Lower leg skin (tissue), 4 donors: ENCODE measurements at regions not wholly inside any gene's neighbourhood (a gene's known extent, or its start where the extent isn't known, plus 50 kb on each side); places are given as distances from the start of the nearest gene placed in this dataset.

Experiments
- DNase-seq, 2 donors: peaks; one replicate each; pipeline ENCODE4 v3.0.0-alpha.2; 2019; ENCODE audit warnings: low spot score in 2 of 2
- H3K4me3 ChIP-seq: fragments of 200-600 bp; sonication (generic); 2 replicates; pipeline ENCODE4 v1.5.1; 2017; ENCODE audit warnings: mild to moderate bottlenecking, low read depth; ENCODE audit not compliant: poor library complexity, severe bottlenecking
- POLR2A ChIP-seq, 2 donors: fragments of 450-650 bp; IDR thresholded peaks; one replicate each; pipeline ENCODE4 v1.6.1; 2016 to 2017; ENCODE audit warnings: antibody characterized with exemption in 2 of 2, mild to moderate bottlenecking in 1 of 2, moderate library complexity in 1 of 2
- WGBS, 2 donors: methylation state at CpG; one replicate each; pipeline ENCODE4 v1.1.5; 2018; 5-methylcytosine and 5-hydroxymethylcytosine counted together
- intact Hi-C: fragments of 100-400 bp; cut with DNase I; formaldehyde crosslinking; loops from one replicate; pipeline ENCODE4 v1.15.0; 2023; ENCODE audit warnings: low total_unique reads
- TF ChIP-seq, protein P1 (sequence below), 3 donors: fragments of 450-650 bp; IDR thresholded peaks; one replicate each; pipeline ENCODE4 v1.5.1; 2016; ENCODE audit warnings: antibody characterized with exemption in 3 of 3, mild to moderate bottlenecking in 3 of 3, moderate library complexity in 2 of 3

DNA sequence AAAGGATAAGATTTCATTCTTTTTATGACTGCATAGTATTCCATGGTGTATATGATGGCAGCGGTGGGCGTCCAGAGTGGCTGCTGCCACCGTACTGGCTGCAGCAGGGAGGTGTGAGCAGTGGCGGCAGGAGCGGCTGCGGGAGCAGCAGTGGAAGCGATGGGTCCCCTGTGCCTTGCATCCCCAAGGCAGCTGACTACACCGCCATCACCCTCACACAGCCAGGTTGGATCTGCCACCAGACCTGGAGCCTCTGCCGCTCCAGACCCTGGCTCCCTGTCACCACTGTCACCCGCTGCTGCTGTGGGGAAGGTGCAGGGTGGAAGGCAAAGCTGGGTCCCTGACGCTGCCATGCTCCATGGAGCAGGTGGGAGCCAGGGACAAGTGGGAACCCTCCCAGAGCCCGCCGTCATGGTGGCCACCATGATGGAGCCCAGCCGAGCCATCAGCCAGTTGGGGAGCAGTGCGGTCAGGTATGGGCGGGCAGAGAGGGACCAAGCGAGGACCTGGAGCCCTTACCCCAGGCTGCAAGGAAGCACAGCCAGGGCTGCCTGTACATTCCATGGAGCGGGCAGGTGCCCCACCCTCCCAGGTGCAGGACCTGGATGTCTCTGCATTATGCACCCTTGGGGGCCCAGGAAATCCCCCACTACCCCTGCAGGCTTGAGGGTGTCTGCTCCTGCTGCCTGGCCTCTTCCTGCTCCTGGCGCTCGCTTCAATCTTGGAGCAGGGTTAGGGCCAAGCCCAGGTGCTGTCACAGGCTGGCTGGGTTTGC is 226.1 kb downstream of the OTOR start:
- 92 to 97% methylated on average over 19 of the region's 20 CpGs for WGBS, 2 donors
- intact Hi-C loops: no loop called here
- DNase-seq: no peak

DNA sequence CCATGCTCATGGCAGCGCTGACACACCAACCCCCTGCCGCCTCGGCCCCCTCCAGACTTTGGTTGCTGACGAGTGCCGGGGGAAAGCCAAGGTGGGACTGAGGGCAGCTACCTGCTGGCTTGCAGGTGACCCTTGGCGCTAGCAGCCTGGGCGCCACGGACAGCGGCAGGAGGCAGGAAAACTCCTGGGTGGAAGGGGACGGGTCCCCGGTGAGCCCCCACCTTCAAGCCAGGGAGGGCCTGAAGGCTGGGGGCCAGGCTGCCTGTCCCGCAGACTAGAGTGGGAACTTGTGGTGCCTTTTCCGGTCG is 226.7 kb downstream of the OTOR start:
- H3K4me3 ChIP-seq: no peak overlapping the region
- 91% methylated on average over 14 of the region's 14 CpGs for WGBS, 2 donors
- TF ChIP-seq, protein P1, sequence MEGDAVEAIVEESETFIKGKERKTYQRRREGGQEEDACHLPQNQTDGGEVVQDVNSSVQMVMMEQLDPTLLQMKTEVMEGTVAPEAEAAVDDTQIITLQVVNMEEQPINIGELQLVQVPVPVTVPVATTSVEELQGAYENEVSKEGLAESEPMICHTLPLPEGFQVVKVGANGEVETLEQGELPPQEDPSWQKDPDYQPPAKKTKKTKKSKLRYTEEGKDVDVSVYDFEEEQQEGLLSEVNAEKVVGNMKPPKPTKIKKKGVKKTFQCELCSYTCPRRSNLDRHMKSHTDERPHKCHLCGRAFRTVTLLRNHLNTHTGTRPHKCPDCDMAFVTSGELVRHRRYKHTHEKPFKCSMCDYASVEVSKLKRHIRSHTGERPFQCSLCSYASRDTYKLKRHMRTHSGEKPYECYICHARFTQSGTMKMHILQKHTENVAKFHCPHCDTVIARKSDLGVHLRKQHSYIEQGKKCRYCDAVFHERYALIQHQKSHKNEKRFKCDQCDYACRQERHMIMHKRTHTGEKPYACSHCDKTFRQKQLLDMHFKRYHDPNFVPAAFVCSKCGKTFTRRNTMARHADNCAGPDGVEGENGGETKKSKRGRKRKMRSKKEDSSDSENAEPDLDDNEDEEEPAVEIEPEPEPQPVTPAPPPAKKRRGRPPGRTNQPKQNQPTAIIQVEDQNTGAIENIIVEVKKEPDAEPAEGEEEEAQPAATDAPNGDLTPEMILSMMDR (IDR thresholded peaks at IDR 0.05): no peak
- TF ChIP-seq POLR2A (IDR thresholded peaks at IDR 0.05): no peak
- intact Hi-C loops: no loop called here
- DNase-seq: no peak

More for the DNA sequence above, 226.1 kb downstream of the OTOR start:
- no peak overlapping the region for H3K4me3 ChIP-seq
- TF ChIP-seq, protein P1 (IDR thresholded peaks at IDR 0.05): no peak

GRCh38 chr20:16975682-16976081 is 227.5 kb downstream of the OTOR start:
- WGBS, 2 donors: 92% methylated on average over 6 to 12 of the region's 12 CpGs
- TF ChIP-seq, protein P1 (IDR thresholded peaks at IDR 0.05): no peak
- TF ChIP-seq POLR2A (IDR thresholded peaks at IDR 0.05): no peak
- intact Hi-C loops: no loop called here
- no peak overlapping the region for H3K4me3 ChIP-seq
- peak in 1 of 2 donors; percentile 81 for DNase-seq

GRCh38 chr20:16978497-16978896 is 230.3 kb downstream of the OTOR start:
- TF ChIP-seq POLR2A (IDR thresholded peaks at IDR 0.05): no peak
- intact Hi-C loops: no loop called here
- no peak for DNase-seq
- WGBS, 2 donors: 74 to 81% methylated on average over 1 of the region's 1 CpG
- no peak overlapping the region for H3K4me3 ChIP-seq

DNA sequence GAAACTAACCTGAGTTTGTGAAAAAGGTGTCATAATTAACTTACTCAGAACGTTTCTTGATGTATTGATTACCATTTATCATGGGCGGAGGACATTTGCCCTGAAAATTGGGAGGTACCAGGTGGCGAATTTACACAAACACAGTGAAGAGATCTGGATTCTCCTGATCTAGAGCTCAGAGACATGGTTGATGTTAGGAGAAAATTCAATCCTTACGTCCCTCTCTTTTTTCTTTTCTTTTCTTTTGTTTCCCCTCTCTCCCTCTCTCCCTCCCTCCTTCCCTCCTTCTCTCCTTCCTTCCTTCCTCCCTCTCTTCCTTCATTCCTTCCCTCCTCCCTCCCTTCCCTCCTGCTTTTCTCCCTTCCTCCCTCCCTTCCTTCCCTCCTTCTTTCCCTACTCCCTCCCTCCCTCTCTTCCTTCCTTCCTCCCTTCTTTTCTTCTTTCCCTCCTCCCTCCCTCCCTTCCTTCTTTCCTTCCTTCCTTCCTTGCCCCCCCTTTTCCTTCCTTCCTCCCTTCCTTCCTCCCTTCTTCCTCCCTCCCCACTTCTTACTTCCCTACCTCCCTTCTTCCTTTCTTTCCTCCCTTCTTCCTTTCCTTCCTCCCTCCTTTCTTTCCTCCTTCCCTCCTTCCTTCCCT is 234.1 kb downstream of the OTOR start:
- no peak for DNase-seq
- 73 to 76% methylated on average over 4 of the region's 4 CpGs for WGBS, 2 donors
- intact Hi-C loops: no loop called here
- no peak overlapping the region for H3K4me3 ChIP-seq
- no peak for TF ChIP-seq POLR2A (IDR thresholded peaks at IDR 0.05)
- TF ChIP-seq, protein P1 (IDR thresholded peaks at IDR 0.05): no peak

GRCh38 chr20:16984481-16984880 is 236.3 kb downstream of the OTOR start:
- no peak overlapping the region for H3K4me3 ChIP-seq
- TF ChIP-seq, protein P1 (IDR thresholded peaks at IDR 0.05): no peak
- no peak for DNase-seq
- intact Hi-C loops: no loop called here
